Small intestine (tissue), 7 donors: ENCODE measurements at regions not wholly inside any gene's neighbourhood (a gene's known extent, or its start where the extent isn't known, plus 50 kb on each side); places are given as distances from the start of the nearest gene placed in this dataset.

ENCODE experiments used
- DNase-seq, 2 donors: peaks; one replicate each; pipeline versions ENCODE4 v3.0.0 to v3.0.0-alpha.2; 2013
- FAIRE-seq: peaks from 2 replicates; lab custom pipeline; 2012; peaks lifted over from hg19 to GRCh38; lab: Jason Lieb, UNC
- H3K27ac ChIP-seq, 3 donors: one replicate each; pipeline ENCODE4 v1.5.1; 2013; ENCODE audit warnings: low read length in 2 of 3, mild to moderate bottlenecking in 2 of 3, control low read depth in 1 of 3, inconsistent platforms in 1 of 3, low read depth in 1 of 3, moderate library complexity in 1 of 3
- H3K27me3 ChIP-seq, 3 donors: one replicate each; pipeline ENCODE4 v1.6.1; 2013; ENCODE audit warnings: low read length in 3 of 3, inconsistent platforms in 1 of 3; ENCODE audit not compliant: control insufficient read depth in 3 of 3, insufficient read depth in 3 of 3
- H3K36me3 ChIP-seq, 3 donors: one replicate each; pipeline ENCODE4 v1.6.1; 2013; ENCODE audit warnings: low read length in 3 of 3, inconsistent platforms in 1 of 3, low read depth in 1 of 3, mild to moderate bottlenecking in 1 of 3, moderate library complexity in 1 of 3; ENCODE audit not compliant: control insufficient read depth in 3 of 3, insufficient read depth in 2 of 3
- H3K4me1 ChIP-seq, 3 donors: one replicate each; pipeline ENCODE4 v1.6.1; 2013; ENCODE audit warnings: low read length in 2 of 3, inconsistent platforms in 1 of 3, low read depth in 1 of 3, mild to moderate bottlenecking in 1 of 3, moderate library complexity in 1 of 3; ENCODE audit not compliant: control insufficient read depth in 3 of 3, insufficient read depth in 2 of 3
- H3K4me3 ChIP-seq, 3 donors: one replicate each; pipeline ENCODE4 v1.5.1; 2013; ENCODE audit warnings: low read length in 3 of 3, control low read depth in 1 of 3, inconsistent platforms in 1 of 3, low read depth in 1 of 3, mild to moderate bottlenecking in 1 of 3, moderate library complexity in 1 of 3
- H3K9me3 ChIP-seq, 2 donors: one replicate each; pipeline ENCODE4 v1.6.1; 2013; ENCODE audit warnings: low read depth in 1 of 2, low read length in 1 of 2; ENCODE audit not compliant: control insufficient read depth in 2 of 2, insufficient read depth in 1 of 2
- whole genome bisulfite sequencing, 3 donors: extraction: QIAGEN DNeasy Blood & Tissue Kit; methylation state at CpG; one replicate each; pipeline ENCODE4 v1.1.7; 2013; 5-methylcytosine and 5-hydroxymethylcytosine counted together
- donor health status: healthy with polysubstance abuse.
- donor health status: control.
- donor health status: control.
- donor health status: Bipolar disorder and iron deficiency.
- donor health status: healthy.

- Histone ChIP-seq H3K4me1 (no peaks in the 10 kb centered on the region), H3K36me3 (no peaks in the 10 kb centered on the region), H3K4me3 (no peak overlapping the region), H3K27me3 (peaks cover 0 to 2% (median 0%) of the 10 kb centered on the region in 3 donors), H3K9me3 (no peaks in the 10 kb centered on the region), H3K27ac (no peak overlapping the region)
- FAIRE-seq (no peak), DNase-seq (no peak)
- WGBS, 3 donors = 70 to 87% (median 83%) methylated on average over 3 of the region's 3 CpGs
Observed at GRCh38 chr20:20939006-20939405, 167.2 kb downstream of the LINC00237 start.

DNA sequence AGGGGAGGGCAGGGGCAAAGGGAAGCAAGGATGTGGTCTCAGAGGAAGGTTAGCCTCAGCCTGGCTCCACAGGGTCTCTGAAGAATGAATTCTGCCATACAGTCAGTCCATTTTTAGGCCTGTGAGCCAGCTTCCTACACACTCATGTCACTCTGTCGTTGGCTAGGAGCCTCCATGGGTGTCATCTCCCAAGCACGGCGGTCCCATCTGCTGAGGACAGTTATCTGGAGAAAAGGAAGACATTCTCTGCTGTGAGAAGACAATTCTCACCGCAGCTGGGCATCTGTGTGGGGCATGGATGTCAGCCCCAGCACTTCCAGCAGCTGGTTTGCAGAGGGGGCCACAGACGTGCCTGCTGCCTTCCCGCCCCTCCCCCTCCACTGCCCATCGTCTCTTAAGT is 167.6 kb downstream of the LINC00237 start:
- Histone ChIP-seq H3K4me1 (no peaks in the 10 kb centered on the region), H3K9me3 (no peaks in the 10 kb centered on the region), H3K27me3 (peaks cover 0 to 2% (median 0%) of the 10 kb centered on the region in 3 donors), H3K27ac (no peak overlapping the region), H3K36me3 (no peaks in the 10 kb centered on the region), H3K4me3 (no peak overlapping the region)
- no peak for DNase-seq
- no peak for FAIRE-seq
- WGBS, 3 donors = 60 to 78% (median 67%) methylated on average over 7 of the region's 7 CpGs

DNA sequence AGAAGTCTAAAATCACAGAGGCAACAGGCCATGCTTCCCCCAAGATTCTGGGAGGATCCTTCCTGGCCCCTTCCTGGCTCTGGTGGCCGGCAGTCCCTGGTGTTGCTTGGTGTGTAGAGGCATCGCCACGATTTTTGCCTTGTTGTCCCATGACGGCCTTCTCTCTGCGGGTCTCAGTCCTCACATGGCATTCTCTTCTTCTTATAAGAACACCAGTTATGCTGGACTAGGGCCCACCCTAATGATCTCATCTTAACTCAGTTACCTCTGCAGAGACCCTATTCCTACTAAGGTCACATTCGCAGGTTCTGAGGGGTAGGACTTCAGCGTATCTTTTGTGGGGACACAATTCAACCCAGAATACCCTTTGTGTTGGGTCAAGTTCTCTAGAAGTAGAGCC is 168.0 kb downstream of the LINC00237 start:
- no peak overlapping the region for H3K27ac ChIP-seq
- H3K4me3 ChIP-seq = no peak overlapping the region
- H3K4me1 ChIP-seq = no peaks in the 10 kb centered on the region
- no peaks in the 10 kb centered on the region for H3K9me3 ChIP-seq
- H3K36me3 ChIP-seq = no peaks in the 10 kb centered on the region
- DNase-seq (no peak), FAIRE-seq (no peak)
- WGBS, 3 donors = 88 to 94% (median 93%) methylated on average over 7 of the region's 7 CpGs
- H3K27me3 ChIP-seq = peaks cover 0 to 1% (median 0%) of the 10 kb centered on the region in 3 donors

GRCh38 chr20:20933142-20933958 is 172.8 kb downstream of the LINC00237 start:
- Histone ChIP-seq H3K27ac (no peak overlapping the region), H3K36me3 (no peaks in the 10 kb centered on the region), H3K4me1 (no peaks in the 10 kb centered on the region), H3K4me3 (no peak overlapping the region), H3K27me3 (peaks cover 0 to 4% (median 0%) of the 10 kb centered on the region in 3 donors), H3K9me3 (no peaks in the 10 kb centered on the region)
- WGBS, 3 donors = 86 to 89% (median 87%) methylated on average over 18 to 19 of the region's 19 CpGs
- DNase-seq (no peak), FAIRE-seq (no peak)

GRCh38 chr20:20932156-20932555 is 174.0 kb downstream of the LINC00237 start:
- FAIRE-seq (no peak), DNase-seq (no peak)

GRCh38 chr20:20931632-20932031 is 174.5 kb downstream of the LINC00237 start:
- FAIRE-seq = no peak
- 81 to 88% (median 87%) methylated on average over 3 of the region's 3 CpGs for WGBS, 3 donors
- H3K9me3 ChIP-seq = no peaks in the 10 kb centered on the region
- H3K27ac ChIP-seq = no peak overlapping the region
- H3K36me3 ChIP-seq = no peaks in the 10 kb centered on the region
- DNase-seq = no peak
- peaks cover 0 to 4% (median 0%) of the 10 kb centered on the region in 3 donors for H3K27me3 ChIP-seq
- H3K4me1 ChIP-seq = no peaks in the 10 kb centered on the region
- no peak overlapping the region for H3K4me3 ChIP-seq

More at GRCh38 chr20:20932156-20932555, 174.0 kb downstream of the LINC00237 start:
- peaks cover 0 to 4% (median 0%) of the 10 kb centered on the region in 3 donors for H3K27me3 ChIP-seq
- H3K4me1 ChIP-seq = no peaks in the 10 kb centered on the region
- no peak overlapping the region for H3K4me3 ChIP-seq
- WGBS, 3 donors = 87 to 92% (median 90%) methylated on average over 5 of the region's 5 CpGs
- H3K27ac ChIP-seq = no peak overlapping the region
- no peaks in the 10 kb centered on the region for H3K9me3 ChIP-seq
- H3K36me3 ChIP-seq = no peaks in the 10 kb centered on the region

DNA sequence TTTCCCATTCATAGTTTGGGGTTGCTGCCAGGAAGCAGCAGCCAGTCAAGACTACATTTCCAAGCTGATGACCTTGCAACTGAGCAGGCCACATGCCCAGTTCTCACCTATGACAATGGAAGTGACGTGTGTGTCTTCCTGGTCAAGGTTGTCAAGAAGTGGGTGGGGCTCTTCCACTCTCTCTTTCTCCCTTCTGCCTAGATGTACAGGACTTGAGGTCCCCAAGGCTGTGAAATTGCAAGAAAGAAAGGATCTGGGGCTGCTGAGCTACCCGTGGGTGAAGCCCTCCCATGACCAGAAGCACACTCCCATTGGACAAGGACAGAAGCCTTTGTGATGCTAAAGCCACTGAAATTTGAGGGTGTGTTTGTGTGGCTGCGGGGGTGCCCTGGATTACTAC is 175.1 kb downstream of the LINC00237 start:
- H3K36me3 ChIP-seq = no peaks in the 10 kb centered on the region
- H3K9me3 ChIP-seq = no peaks in the 10 kb centered on the region
- FAIRE-seq = no peak

DNA sequence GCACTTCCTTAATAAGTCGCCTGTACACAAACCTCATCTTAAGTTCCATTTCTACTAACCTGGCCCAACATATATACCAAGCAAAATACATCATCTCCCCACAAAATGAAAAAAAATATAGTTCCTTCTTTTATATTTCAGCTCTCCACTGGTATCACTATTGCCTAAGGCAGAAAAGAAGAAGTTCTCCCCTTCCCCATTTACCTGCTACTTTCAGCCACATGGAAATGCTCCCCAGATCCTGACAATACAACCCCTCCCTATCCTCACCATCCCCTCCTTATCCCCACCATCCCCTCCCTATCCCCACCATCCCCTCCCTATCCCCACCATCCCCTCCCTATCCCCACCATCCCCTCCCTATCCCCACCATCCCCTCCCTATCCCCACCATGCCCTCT is 175.7 kb downstream of the LINC00237 start:
- Histone ChIP-seq H3K36me3 (no peaks in the 10 kb centered on the region), H3K9me3 (no peaks in the 10 kb centered on the region), H3K27me3 (peaks cover 0 to 4% (median 0%) of the 10 kb centered on the region in 3 donors), H3K4me3 (no peak overlapping the region), H3K4me1 (no peaks in the 10 kb centered on the region), H3K27ac (no peak overlapping the region)
- FAIRE-seq (no peak), DNase-seq (no peak)
- WGBS, 3 donors = 71 to 77% (median 72%) methylated on average over 1 of the region's 1 CpG

More for the DNA sequence above, 175.1 kb downstream of the LINC00237 start:
- Histone ChIP-seq H3K4me1 (no peaks in the 10 kb centered on the region), H3K27ac (no peak overlapping the region), H3K4me3 (no peak overlapping the region), H3K27me3 (peaks cover 0 to 4% (median 0%) of the 10 kb centered on the region in 3 donors)
- no peak for DNase-seq
- WGBS, 3 donors = 57 to 67% (median 57%) methylated on average over 3 of the region's 3 CpGs
